ENCODE measurements at regions not wholly inside any gene's neighbourhood (a gene's known extent, or its start where the extent isn't known, plus 50 kb on each side); places are given as distances from the start of the nearest gene placed in this dataset.
"Not testable (repeated sequence)": the region's sequence is repeated elsewhere in the genome, so short reads cannot be mapped to it uniquely, and the experiment has no call there.

GRCh38 chr2:225781145-225781544, 381.6 kb downstream of the NYAP2 start:
- DNase-seq, result no peak

- DNase-seq, result peak; percentile 23
Measured at GRCh38 chr2:225779829-225780228, 380.3 kb downstream of the NYAP2 start.

DNA sequence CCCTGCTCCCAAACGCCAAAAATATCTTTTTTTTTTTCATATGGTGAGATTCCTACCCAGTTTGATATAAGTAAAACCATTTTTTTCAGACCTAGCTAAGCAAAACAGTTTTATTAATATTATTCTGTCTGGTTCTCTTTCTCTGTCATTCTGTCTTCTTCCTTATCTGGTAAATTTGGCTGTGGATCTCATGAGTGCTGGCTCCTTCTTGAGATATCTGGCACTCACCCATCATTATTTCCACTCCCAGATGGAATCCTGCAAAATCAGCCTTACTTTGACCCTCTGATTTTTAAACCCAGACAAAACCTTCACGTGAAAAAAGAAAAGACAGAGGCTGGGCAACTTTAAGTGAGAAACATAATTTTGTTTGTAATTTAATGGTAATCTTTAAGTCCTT, 373.6 kb downstream of the NYAP2 start:
- DNase-seq, result no peak

GRCh38 chr2:225771701-225772100, 372.2 kb downstream of the NYAP2 start:
- DNase-seq, result no peak

DNA sequence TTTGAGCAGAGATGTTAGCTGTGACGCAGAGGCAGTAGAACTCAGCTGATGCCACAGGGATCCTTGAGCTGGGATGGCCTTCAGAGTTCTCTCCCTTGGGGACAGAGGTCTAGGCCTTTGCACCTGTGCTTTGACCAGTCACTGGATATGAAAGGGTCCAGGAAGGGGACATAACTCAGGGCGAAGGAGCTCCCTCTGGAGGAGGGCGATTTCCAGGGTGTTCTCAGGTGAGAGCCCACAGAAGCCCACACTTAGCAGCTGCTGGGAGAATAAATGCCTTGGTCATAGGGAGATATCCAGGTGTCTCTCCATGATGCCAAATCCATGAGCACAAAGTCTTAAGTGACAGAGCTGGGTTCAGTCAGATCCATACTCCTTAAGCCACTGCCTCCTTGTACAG, 369.2 kb downstream of the NYAP2 start:
- DNase-seq, result no peak

DNA sequence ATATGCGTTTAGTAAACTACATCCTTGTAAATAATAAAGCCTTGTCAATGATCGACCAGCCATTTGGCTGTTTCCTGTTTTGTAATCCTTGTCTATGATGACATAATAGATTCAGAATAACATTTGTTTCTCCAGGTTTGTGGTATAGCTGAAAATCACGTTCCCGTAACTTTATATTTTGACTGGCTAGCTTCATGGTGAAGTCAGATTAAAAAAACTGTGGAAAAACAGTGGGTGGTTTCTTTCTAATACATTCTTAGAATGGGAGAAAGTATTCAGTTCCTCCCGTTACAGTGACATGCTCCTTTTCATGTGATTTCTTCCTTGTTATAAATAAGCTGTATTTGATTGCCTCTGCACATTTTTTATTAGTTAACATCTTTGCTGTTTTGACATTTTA, 366.9 kb downstream of the NYAP2 start:
- DNase-seq, result no peak

- DNase-seq, result no peak
Measured at GRCh38 chr2:225765820-225766219, 366.3 kb downstream of the NYAP2 start.

DNA sequence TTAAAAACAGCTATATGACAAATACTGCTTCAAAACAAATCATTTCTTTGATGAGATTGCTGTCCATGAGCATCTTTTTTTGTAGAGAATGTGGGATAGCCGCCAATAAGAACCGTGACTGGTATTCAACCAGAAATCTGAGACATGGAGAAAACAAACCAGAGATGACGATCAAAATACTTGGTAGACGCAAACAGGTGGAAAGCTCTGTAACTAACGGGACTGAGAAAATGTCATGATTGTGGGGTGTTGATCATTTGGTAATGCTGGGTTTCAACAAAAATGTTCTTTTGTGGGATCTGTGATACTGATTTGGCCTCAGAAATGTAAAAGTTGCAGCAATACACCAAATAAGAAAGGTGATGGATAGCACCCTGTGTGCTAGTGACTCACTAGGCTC, 364.8 kb downstream of the NYAP2 start:
- no peak for DNase-seq

GRCh38 chr2:225763711-225764110, 364.2 kb downstream of the NYAP2 start:
- DNase-seq, result no peak

DNA sequence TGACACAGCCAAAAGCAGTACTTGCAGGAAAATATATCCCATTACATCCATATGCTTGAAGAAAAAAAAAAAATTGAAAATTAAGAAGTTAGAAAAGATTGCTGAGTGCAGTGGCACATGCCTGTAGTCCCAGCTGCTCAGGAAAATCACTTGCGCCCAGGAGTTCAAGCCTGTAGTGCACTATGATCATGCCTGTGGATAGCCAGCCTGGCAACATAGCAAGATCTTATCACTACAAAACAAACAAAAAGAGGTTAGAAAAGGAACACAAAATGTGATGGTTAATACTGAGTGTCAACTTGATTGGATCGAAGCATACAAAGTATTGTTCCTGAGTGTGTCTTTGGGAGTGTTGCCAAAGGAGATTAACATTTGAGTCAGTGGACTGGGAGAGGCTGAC, 361.9 kb downstream of the NYAP2 start:
- no peak for DNase-seq

- DNase-seq, result no peak
Measured at GRCh38 chr2:225757248-225757647, 357.7 kb downstream of the NYAP2 start.

GRCh38 chr2:225756198-225756597, 356.7 kb downstream of the NYAP2 start:
- DNase-seq, result no peak

GRCh38 chr2:225748609-225749008, 349.1 kb downstream of the NYAP2 start:
- DNase-seq, result no peak

GRCh38 chr2:225743996-225744395, 344.5 kb downstream of the NYAP2 start:
- DNase-seq, result not testable (repeated sequence)

DNA sequence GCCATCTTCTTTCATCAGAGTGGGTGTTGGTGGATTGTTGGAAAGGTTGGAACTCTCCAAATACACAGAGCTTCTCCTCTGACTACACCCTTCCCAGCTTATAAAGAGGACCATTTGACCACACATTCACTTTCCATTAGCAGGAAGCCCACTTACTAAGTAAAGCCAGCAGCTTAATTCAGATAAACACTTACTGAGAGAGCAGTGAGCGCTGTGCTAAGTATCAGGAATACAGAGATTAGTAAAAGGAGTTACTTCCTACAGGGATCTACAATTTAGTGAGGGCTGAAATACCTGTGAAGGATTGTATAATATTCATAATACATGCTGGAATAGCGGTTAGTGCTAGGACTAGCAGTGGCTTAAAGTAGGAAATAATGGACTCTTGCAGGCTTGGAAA, 343.0 kb downstream of the NYAP2 start:
- DNase-seq, result no peak

GRCh38 chr2:225740086-225740485, 340.6 kb downstream of the NYAP2 start:
- peak; percentile 92 for DNase-seq

DNA sequence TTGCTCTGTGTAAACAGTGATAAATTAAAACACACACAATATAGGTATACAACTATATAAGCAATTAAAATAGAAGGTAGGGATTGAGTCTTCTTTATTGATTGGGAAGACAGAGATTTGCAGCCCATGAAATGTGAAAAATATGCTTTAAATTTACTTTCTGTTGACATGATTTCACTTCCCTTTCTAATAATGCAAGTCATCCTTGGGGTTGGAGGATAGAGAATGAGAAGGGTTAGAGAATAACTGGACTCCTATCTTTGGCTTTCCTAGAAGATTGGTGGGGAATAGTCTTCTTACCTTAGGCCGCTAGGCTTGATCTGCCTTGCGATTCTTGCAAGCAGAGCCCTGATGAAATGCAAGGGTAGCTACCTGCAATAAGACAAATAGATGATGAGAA, 339.8 kb downstream of the NYAP2 start:
- DNase-seq, result no peak

- DNase-seq, result no peak
Measured at GRCh38 chr2:225738735-225739134, 339.2 kb downstream of the NYAP2 start.

DNA sequence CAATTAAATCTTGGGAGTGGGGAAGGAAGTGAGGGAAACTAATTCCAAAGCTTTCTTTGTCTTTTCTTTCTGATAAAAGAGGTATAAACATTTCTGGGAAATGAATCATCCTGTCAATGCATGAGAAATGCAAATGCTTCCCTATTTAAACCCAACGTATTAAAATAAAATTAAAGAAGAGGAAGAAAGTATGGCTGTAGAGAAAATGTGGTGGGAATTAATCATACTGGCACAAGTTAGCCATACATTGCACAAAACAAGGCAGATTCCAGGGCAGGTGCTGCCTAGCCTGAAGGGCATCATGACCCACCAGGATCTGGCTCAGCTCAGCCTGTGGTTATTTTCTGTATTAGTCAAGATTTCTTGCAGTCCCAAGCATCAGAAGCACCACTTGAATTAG, 338.0 kb downstream of the NYAP2 start:
- peak; percentile 38 for DNase-seq

DNA sequence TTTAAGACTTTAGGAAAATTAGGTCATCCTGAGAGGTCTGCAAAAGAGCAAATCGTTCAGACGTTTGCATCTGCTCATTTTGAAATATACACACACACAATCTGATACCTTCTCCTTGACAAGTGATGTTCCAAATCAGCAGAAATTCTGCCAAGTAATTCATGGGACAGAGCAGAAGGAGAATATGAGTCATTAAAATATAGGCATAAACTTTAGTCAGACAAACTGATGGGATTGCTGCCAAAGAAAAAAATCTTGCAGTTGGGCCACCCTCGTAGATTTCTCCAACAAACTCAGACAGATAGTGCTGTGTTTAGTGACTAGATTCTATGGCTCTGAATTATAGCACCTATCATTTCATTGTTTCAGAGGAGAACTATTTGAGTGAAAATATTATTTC, 336.3 kb downstream of the NYAP2 start:
- DNase-seq, result peak; percentile 93

DNA sequence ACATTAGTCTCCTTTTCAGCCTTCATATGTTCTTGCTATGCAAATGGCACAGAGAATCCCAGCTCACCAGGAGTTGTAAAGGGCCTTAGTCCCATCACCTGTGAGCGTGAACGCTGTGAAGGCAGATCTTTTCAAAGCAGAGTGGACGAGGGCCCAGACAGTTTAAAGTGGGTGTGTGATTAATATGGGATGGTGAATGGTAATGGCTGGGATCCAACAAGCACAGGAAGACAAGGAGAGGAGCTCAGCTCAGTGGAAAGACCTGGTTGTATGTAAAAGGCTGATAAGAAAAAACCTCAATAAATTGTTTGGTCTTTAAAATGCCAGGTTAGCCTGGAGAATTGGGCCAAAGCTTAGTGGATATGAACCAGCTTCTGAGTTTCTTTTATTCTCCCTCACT, 326.2 kb downstream of the NYAP2 start:
- no peak for DNase-seq

Data from fibroblast of skin of right quadriceps (primary cell).